NCI-H1092 treated with DMSO at 0.1 percent for 48 hours (cell line): ENCODE measurements at regions not wholly inside any gene's neighbourhood (a gene's known extent, or its start where the extent isn't known, plus 50 kb on each side); places are given as distances from the start of the nearest gene placed in this dataset.
"Not testable (repeated sequence)": the region's sequence is repeated elsewhere in the genome, so short reads cannot be mapped to it uniquely, and the experiment has no call there.

Experiments
- DNase-seq: peaks from one replicate; lab custom pipeline; 2025; lab: John Stamatoyannopoulos, UW

DNA sequence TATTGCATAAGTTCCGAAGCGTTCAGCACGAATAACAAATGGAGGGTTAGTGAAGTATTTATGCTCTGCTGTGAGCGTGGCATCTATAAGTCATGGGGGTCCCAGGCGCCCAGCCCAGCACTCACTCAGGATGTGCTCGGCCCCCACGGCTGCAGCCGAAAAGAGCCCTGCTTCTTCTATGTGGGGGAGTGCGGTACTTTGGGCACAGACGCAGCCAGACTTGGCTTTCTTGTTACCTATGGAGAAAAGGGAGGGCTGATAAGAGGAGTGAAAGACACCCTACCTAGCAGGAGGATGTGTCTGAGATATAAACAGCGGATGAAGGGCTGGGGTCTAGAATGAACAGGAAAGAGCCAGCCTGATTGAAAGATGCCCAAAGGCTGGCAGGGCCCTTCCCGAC, 51.4 kb downstream of the MRPL36 start:
- no peak for DNase-seq

DNA sequence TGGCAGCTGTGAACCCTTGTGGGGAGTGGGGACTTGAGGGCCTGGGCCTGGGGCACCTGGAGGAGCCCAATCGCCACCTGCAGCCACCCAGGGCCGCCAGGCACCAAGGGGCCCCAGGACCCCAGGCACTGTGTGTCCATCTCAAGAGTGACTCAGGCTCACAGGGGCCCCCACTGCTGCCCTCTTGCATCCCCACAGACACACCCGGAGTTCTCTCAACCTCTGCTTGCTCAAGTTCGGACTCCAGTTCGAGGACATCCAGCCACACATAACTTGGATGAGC, 51.9 kb downstream of the MRPL36 start:
- DNase-seq, result no peak

DNA sequence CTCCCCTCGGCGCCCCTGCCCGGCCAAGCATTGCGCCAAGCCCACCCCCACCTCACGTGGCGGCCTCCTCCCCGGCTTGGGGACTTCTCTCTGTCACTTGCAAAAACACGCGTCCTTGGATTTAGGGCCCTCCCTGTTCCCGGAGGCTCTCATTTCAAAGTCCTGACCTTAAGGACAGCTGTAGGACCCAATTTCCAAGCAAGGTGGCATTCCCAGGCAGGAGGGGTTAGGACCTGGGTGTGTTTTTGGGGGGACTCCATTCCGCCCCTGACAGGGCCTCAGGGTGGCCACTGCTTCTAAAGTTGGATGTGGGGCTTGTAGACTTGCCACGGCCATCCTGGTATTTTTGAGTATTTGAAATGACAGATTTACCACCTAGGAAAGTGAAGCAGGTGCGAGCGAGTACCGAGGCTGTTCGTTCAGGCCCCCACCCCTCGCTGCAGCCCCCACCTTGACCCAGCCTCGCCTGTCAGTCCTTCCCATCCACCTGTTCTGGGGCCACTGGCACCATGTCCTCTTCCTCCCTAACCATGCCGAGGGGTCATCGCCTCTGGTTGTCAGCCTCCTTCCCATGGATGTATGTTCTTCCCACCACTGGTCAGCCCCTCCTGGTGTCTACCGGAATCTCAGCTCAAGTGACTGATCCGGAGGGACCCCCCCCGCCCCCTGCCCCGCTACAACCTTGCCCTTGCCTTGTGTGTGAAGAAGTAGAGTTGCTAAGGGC, 52.4 kb downstream of the MRPL36 start:
- no peak for DNase-seq

DNA sequence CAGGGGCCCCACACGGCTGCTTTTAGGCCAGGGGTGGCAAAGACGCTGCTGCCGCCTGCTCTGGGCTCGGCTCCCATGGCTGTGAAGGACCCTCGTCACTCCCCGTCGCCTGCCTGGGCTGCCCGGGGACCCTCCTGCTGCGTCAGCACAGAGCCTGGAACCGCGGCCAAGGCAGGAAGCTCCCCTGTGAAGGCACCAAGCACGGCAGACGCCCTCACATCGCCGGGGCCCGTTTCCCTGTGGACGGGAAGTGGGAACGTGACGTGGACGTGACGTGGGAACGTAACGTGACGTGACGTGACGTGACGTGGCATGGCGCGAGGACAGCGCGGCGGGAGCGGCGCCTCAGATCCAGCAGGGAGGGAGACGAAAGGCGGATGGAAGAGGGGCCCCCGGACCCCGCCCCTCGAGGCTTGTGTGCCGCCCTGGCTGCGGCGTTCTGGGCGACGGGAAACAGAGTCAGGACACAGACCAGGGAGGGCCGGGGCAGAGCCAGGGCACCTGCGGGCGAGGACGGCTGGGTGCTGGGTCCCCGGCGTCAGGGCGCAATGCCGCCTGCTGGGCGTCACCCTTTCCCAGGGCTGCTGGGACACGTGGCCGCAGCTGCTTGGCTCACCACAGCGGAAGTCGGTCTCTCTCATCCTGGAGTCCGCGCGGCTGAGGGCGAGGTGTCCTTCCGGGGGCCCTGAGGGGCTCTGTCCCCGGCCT, 53.1 kb downstream of the MRPL36 start:
- DNase-seq, result no peak

DNA sequence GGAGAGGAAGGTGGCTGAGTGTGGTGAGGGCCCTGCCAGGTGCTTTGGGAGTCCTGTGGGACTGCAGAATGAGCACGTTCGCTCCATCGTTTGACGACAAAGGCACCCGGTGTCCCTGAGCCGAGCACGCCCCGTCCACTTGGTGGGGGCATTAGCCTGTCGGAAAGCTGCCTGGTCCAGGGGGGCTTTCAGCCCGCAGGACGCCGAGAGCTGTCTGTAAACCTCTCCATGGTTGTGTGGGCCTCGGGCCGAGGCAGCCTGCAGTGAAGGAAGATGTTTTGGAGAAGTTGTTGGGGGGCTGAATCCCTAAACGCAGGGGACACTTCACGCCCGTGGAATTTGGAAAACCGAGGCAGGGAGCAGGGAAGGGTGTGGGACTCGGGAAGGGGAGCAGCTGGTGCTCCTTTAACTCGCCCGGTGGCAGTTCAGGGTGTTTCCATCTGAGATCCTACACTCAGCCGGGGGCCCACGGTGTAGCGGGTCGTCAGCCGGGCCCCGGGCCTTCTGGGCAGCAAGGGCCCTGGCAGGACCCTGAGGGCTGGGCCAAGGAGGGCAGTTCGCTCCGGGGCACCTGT, 53.8 kb downstream of the MRPL36 start:
- no peak for DNase-seq

DNA sequence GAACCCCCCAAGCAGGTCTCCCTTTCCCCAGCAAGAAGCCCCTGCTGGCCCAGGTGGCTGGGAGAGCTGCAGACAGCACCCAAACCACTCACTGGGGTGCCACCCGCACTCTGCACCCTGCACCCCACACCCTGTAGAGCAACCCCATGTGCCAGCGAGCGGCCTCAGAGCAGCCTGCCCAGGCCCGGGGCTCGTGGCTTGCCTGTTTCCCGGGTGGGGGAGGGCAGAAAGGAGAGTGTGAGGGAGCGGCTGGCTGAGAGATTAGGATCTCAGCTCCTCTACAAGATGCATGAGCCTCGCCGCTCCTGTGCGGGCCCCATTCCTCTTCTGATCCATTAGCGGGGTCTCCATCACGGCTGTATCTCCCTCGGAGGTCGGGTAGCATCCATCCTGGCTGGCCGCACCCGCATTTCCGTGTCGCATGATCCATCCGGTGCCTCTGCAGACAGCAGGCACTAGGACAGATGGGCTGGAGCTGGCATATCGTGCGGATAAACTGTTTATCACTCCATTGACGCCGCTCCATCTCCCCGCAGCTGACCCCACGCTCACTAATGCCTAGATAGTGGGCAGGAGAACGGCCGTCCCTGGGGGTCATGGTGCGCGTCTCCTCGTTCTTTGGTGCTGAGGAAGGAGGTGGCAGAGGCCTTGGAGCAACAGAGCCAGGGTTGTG, 54.4 kb downstream of the MRPL36 start:
- DNase-seq, result no peak

DNA sequence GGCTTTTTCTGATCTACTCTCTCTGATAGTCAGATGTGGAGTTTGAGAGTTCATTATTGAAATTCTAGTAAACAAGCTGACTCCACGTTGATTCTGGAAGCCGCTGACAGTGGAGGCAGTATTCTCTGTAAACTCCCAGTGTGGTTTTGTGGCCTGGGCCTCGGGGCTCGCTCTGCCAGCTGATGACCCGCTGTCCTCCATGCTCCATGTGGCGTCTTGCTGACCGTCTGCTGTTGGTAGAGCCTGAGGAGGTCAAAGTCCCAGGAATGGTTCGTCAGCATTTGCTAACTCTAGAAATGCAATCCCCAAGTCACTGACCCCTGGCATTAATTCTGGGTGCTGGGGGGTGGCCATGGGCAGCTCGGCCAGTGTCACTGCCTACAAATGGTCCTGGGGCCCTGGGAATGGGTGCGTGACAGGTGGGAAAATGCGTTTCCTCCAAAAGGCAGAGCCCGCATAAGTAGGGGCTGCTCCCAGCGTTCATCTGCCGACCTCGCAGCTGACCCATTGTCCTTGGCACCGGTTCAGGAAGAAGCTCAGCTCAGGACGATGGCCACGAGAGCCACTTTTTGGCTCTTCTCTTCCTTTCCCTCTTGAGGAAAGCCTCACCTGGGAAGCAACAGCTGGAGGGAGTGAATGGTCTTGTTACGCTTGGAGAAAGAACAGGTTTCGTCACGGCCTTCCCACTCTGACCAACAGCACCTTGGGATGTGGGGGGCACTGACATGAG, 55.1 kb downstream of the MRPL36 start:
- DNase-seq, result no peak

DNA sequence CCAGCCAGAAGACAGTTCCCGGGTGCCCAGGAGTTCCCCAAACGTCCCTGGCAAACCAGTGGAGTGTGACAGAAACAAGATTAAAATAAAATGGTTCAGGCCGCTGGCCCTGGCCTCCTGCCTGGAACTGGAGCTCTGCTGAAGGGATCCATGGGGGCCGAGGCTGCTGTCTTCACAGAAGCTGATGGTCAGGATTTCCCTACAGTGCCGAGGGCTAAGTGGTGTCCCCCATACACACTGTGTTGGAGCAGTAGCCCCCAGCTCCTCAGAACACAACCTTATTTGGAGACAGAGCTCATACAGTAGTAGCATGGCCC, 55.9 kb downstream of the MRPL36 start:
- DNase-seq, result no peak

DNA sequence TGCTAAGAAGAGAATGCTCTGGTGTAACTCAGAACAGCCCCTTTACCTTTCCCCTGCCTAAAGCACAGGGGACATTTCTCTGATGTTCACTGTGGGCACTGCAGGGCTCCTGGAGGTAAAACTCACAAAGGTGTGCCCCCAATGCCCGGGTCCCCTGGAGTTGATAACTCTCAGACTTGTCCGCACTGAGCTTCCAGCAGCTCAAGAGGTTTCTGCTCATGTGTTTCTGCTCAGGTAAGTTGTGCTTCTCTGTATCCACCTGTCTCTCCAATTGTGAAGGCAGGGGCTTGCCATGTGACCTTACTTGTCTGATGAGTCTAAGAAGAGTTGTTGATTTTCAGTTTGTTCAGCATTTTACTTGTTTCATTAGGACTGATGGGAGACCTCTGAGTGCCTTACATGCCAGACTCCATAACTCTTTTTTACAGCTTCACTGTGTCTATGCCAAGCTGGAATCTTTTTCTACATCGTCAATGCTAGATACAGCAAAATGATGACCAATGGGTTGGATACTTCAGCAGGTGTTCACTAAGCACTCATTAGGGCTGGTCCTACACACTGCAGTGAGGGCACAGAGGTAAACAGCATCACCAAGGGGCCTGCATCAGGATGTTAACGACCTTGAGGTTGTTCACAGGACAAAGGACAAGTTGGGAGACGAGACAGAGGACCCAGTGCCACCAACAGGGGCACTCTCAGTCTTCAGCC, 56.4 kb downstream of the MRPL36 start:
- DNase-seq, result no peak

DNA sequence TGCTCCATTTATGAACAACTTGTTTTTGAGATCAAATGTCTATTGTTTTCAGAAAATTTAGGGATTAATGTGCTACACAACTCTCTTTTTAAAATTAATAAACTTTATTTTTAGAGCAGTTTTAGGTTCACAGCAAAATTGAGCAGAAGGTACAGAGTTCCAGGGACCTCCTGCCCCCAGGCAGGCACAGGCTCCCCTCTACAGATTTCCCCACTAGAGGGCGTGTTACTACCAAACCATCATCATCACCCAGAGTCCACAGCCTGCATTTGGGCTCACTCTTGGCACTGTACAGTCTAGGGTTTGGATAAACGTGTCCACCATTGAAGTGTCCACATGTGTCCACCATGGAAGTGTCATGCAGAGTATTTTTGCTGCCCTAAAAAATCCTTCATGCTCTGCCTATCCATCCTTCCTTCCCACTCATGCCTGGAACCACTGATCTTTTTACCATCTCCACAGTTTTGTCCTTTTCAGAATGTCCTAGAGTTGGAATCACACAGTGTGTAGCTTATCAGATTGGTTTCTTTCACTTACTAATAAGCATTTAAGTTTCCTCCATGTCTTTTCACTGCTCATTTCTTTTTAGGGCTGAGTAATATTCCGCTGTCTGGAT, 61.7 kb downstream of the MRPL36 start:
- DNase-seq, result no peak

DNA sequence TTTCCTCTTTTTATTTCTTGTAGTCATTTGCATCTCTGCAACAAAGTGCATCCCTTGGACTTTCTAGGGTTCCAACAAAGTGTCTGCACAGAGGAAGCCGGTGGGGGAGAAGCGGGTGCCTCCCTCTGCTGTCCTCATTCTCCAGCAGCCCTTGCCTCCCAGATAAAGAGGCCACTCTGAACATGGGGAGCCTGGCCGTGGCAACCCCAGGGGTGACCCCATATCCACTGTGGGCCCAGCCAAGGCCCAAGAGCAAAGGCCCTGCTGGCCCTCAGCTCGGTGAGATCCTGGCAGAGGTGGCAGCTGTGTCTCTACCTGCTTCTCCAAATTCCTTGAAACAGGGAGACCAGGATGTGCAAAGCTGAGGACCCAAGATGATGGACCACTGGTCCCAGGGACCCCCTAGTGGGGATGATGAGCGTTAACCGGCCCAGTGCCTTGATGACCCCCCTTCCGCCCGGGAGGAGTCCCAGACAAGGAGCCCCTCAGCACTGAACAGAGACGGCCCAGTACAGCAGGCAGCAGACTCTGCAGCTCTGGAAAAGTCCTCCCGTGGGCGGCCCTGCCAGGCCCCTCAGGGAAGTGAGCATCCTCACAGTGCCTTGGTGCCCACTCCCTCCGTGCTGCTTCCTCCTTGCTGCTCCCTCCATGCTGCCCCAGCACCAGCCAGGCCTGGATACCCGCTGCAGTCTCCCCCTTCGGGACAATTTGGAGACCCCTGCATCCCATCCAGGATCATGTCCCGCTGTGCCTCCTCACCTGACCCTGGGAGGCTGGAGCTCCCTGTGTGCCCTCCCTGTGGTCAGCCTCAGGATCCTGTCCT, 62.5 kb downstream of the MRPL36 start:
- no peak for DNase-seq

DNA sequence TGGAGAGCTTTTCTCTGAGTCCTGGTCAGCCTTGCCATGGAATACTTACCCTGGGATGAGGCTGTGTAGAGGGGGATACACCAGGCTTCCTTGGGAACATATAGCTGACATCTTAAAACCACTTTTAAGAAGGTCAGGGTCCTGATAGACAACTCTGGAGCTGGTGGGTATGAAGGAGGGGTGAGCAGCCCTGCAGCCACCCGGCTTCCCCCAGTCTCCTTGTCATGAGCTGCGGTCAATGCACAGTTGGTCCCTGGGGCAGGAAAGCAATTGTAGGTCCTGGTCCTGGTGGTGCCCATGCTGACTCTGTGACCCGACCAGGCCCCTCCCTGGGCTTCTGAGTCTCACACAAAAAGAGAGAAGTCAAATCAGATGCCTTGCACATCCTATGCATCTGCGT, 63.6 kb downstream of the MRPL36 start:
- no peak for DNase-seq

DNA sequence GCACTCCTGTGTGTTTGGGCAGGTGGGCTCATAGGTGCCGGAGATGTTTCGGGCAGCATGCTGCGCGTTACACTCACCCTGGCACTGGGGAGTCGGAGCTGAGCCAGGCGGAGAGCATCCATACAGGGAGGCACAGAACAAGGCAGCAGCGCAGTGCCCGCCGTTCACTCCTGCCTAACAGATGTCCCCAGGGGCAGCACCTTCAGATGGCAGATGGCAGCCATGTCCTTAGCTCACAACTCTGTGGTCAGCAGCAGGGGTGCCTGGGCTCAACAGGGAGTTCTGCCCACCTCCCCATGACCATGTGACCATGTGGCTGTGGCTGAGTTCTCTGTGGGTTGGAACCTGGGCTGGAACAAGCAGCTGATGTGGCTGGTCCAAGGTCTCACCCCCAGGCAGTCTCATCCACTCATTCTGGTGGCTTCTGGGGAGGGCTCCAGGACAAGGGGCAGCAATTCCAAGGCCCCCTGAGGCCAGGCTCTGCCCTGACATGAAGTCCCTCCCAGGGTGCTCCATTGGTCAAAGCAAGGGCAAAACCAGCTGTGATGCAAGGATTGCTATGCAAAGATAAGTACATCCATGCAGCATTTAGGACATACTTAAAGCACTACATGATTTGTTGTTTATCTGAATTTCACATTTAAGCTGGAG, 64.2 kb downstream of the MRPL36 start:
- no peak for DNase-seq

DNA sequence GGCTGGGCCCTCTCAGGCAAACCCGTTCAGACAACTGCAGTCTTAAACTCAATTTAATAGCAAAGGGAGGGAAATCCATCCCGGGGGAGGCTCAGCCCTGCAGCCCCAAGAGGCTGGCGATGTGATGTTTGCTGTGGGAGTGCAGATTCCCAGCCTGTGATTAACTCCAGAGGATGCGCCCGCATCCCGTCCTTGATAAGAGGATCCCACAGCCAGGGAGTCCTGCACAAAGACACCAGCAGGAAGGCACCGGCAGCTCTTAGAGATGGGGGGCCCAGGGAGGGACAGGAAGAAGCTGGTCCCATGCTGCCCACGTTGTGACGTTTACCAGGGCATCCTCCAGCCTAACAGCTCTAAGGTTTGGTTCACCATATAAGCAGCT, 64.7 kb downstream of the MRPL36 start:
- DNase-seq, result no peak

DNA sequence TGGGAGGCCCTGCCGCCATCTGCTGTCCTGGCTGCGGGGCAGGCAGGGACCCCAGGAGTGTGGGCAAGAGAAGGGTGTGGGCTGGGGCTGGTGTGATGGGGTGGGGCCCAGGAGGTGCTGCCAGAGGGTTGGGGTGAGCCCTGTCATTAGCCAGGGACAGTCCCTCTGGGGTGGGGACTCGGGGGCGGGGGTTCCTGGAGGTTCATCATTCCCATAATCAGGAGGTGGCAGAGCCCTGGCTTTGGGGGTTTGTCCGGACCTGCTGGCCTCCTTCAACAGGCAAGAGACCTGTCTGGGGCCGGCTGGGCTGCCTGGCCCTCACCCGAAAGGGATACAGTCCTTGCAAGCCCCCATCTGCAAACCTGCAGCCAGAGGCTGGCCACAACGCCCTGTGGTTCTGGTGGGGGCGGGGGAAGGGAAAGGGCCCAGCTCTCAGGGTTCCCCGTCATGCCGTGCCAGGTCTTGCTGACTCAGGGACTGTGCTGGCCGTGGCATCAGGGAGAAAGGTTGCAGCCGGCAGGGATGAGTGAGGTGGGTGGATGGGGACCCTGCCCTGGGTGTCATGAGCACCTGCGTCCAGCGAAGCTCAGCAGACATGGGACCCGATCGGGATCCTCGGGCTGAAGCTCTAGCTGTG, 65.2 kb downstream of the MRPL36 start:
- no peak for DNase-seq

DNA sequence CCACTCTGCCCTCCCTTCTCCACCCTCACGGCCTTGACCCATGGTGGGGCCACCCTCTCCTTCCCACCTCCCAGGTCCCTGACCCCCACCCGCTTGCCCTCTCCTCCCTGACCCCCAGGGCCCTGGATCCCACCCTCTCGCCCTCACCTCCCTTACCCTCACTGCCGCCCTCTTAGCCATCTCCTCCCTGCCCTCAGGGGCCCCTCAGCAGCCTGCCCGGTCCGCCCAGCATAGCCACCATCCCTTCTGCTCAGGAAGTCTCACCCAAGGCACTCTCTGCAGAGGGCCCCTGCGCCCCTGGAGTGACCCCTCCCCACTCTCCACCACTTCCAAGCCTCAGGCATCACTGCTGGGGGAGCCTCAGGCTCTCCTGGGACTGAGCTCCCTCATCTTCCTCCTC, 66.3 kb downstream of the MRPL36 start:
- DNase-seq, result no peak

DNA sequence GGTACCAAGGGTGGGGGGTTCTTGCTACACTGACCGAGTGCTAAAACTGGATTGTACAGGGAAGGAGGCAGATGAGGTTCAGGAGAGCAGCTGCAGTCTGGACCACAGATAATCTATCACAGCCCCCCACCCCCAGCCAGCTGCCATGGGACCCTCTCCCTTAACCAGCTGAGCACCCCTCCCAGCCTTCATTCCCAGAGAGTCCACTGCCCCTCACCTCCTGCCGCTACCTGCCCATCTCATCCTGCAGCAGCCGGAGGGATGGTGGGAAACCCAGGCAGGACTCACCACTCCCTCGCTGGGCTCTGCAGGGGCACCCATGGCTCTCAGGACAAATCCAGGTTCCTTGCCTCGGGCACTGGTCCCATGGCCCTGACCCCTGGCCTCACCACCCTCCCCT, 66.7 kb downstream of the MRPL36 start:
- no peak for DNase-seq

DNA sequence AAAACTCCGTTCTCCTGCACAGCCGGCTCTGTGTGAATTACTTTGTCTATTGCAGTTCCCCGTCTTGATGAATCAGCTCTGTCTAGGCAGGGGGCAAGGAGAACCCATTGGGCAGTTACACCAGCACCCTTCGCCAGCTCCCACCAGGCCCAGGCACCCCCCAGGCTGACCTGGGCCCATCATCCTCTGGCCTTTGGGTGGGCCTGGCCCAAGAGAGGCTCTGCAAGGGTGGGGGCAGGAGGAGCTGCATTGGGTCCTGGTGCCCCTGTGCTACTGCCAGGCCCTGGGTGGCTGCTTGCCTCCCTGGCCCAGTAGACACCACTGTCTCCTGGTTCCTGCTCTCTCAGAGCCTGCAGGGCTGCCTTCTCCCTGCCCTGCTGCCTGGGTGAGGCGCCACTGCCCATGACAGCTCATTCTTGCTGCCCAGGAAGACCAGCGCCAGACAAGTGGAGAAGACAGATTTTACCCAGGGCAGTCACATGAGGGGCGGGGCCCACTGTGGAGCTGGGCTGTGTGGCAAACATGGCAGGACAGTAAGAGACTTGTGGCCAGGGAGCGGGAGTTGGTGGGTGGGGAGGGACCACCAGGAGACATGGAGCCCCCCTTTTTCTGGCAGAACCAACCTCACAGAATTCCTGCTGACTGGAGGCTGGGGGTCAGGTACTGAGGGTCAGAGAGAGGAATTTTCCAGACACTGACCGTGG, 67.2 kb downstream of the MRPL36 start:
- DNase-seq, result no peak

DNA sequence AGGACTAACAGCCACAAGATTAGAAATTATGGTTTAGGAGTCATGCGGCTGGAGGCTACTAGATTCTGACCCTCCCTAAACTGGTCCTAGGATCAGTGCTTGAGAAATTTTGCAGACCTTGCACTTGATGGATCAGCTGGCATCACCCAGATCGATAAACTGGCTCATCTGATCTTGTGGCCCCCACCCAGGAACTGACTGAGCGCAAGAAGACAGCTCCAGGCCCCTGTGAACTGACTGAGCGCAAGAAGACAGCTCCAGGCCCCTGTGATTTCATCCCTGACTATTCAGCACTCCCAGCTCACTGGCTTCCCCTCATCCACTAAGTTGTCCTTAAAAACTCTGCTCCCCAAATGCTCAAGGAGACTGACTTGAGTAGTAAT, 67.8 kb downstream of the MRPL36 start:
- DNase-seq, result not testable (repeated sequence)
